ENCODE measurements at regions not wholly inside any gene's neighbourhood (a gene's known extent, or its start where the extent isn't known, plus 50 kb on each side); places are given as distances from the start of the nearest gene placed in this dataset.

GRCh38 chr18:27856820-27857219 lies 320.1 kb downstream of the CDH2 start:
- Mint-ChIP-seq H3K27ac (no peak overlapping the region), H3K4me3 (no peak overlapping the region), H3K4me1 (ENCODE audit: low read depth) (no peaks in the 10 kb centered on the region), H3K27me3 (ENCODE audit: low read depth) (no peaks in the 10 kb centered on the region), H3K9me3 (peaks cover 11% of the 10 kb centered on the region), H3K36me3 (ENCODE audit: low read depth) (no peaks in the 10 kb centered on the region)
- CTCF ChIA-PET = interaction anchor here (0.5 kb wide), 1 partner anchor 249 kb away, joined by 3 read pairs; no protein-coding TSS in a partner anchor
- intact Hi-C loops (cut with micrococcal nuclease) = no loop called here
- DNase-seq = no peak

GRCh38 chr18:27855486-27855885 lies 321.4 kb downstream of the CDH2 start:
- Mint-ChIP-seq H3K27me3 (ENCODE audit: low read depth) (no peaks in the 10 kb centered on the region), H3K27ac (no peak overlapping the region), H3K9me3 (peaks cover 13% of the 10 kb centered on the region), H3K4me1 (ENCODE audit: low read depth) (no peaks in the 10 kb centered on the region), H3K36me3 (ENCODE audit: low read depth) (no peaks in the 10 kb centered on the region), H3K4me3 (no peak overlapping the region)
- CTCF ChIA-PET = no interaction called here
- DNase-seq = no peak
- intact Hi-C loops (cut with micrococcal nuclease) = no loop called here

GRCh38 chr18:27854631-27855030 lies 322.3 kb downstream of the CDH2 start:
- H3K4me1 Mint-ChIP-seq (ENCODE audit: low read depth) = no peaks in the 10 kb centered on the region
- no peak overlapping the region for H3K27ac Mint-ChIP-seq
- CTCF ChIA-PET = no interaction called here
- no peaks in the 10 kb centered on the region for H3K27me3 Mint-ChIP-seq (ENCODE audit: low read depth)
- H3K9me3 Mint-ChIP-seq = peaks cover 13% of the 10 kb centered on the region
- no peak for DNase-seq
- intact Hi-C loops (cut with micrococcal nuclease) = no loop called here
- no peak overlapping the region for H3K4me3 Mint-ChIP-seq
- no peaks in the 10 kb centered on the region for H3K36me3 Mint-ChIP-seq (ENCODE audit: low read depth)

GRCh38 chr18:27848336-27848735 lies 328.6 kb downstream of the CDH2 start:
- CTCF ChIA-PET = interaction anchor here (0.6 kb wide), 1 partner anchor 213 kb away, joined by 3 read pairs; no protein-coding TSS in a partner anchor
- Mint-ChIP-seq H3K27me3 (ENCODE audit: low read depth) (no peaks in the 10 kb centered on the region), H3K27ac (no peak overlapping the region), H3K36me3 (ENCODE audit: low read depth) (no peaks in the 10 kb centered on the region), H3K4me3 (no peak overlapping the region), H3K9me3 (peaks cover 16% of the 10 kb centered on the region), H3K4me1 (ENCODE audit: low read depth) (no peaks in the 10 kb centered on the region)
- DNase-seq = no peak
- intact Hi-C loops (cut with micrococcal nuclease) = no loop called here

- Mint-ChIP-seq H3K36me3 (ENCODE audit: low read depth) (no peaks in the 10 kb centered on the region), H3K27me3 (ENCODE audit: low read depth) (no peaks in the 10 kb centered on the region), H3K4me3 (no peak overlapping the region), H3K9me3 (peaks cover 16% of the 10 kb centered on the region), H3K27ac (no peak overlapping the region), H3K4me1 (ENCODE audit: low read depth) (no peaks in the 10 kb centered on the region)
- intact Hi-C loops (cut with micrococcal nuclease) = no loop called here
- no peak for DNase-seq
- CTCF ChIA-PET = no interaction called here
Observed at GRCh38 chr18:27847412-27847811, 329.5 kb downstream of the CDH2 start.

GRCh38 chr18:27845897-27846296 lies 331.0 kb downstream of the CDH2 start:
- no peaks in the 10 kb centered on the region for H3K4me1 Mint-ChIP-seq (ENCODE audit: low read depth)
- no peak overlapping the region for H3K27ac Mint-ChIP-seq
- no peak for DNase-seq
- intact Hi-C loops (cut with micrococcal nuclease) = no loop called here
- H3K9me3 Mint-ChIP-seq = peaks cover 16% of the 10 kb centered on the region
- no peaks in the 10 kb centered on the region for H3K27me3 Mint-ChIP-seq (ENCODE audit: low read depth)
- no peaks in the 10 kb centered on the region for H3K36me3 Mint-ChIP-seq (ENCODE audit: low read depth)
- CTCF ChIA-PET = no interaction called here
- no peak overlapping the region for H3K4me3 Mint-ChIP-seq

GRCh38 chr18:27843783-27844777 lies 332.9 kb downstream of the CDH2 start:
- DNase-seq = no peak
- H3K27ac Mint-ChIP-seq = no peak overlapping the region
- intact Hi-C loops (cut with micrococcal nuclease) = no loop called here
- H3K36me3 Mint-ChIP-seq (ENCODE audit: low read depth) = no peaks in the 10 kb centered on the region
- H3K9me3 Mint-ChIP-seq = peaks cover 15% of the 10 kb centered on the region
- no peak overlapping the region for H3K4me3 Mint-ChIP-seq
- H3K27me3 Mint-ChIP-seq (ENCODE audit: low read depth) = no peaks in the 10 kb centered on the region
- H3K4me1 Mint-ChIP-seq (ENCODE audit: low read depth) = no peaks in the 10 kb centered on the region
- CTCF ChIA-PET = no interaction called here

GRCh38 chr18:27839141-27839540 lies 337.8 kb downstream of the CDH2 start:
- Mint-ChIP-seq H3K9me3 (peaks cover 4% of the 10 kb centered on the region), H3K27ac (no peak overlapping the region), H3K4me1 (ENCODE audit: low read depth) (no peaks in the 10 kb centered on the region), H3K4me3 (no peak overlapping the region), H3K36me3 (ENCODE audit: low read depth) (no peaks in the 10 kb centered on the region), H3K27me3 (ENCODE audit: low read depth) (no peaks in the 10 kb centered on the region)
- CTCF ChIA-PET = no interaction called here
- DNase-seq = no peak
- intact Hi-C loops (cut with micrococcal nuclease) = no loop called here

- H3K4me1 Mint-ChIP-seq (ENCODE audit: low read depth) = no peaks in the 10 kb centered on the region
- intact Hi-C loops (cut with micrococcal nuclease) = no loop called here
- no peaks in the 10 kb centered on the region for H3K27me3 Mint-ChIP-seq (ENCODE audit: low read depth)
Observed at GRCh38 chr18:27838225-27838624, 338.7 kb downstream of the CDH2 start.

GRCh38 chr18:27826101-27826500 lies 350.8 kb downstream of the CDH2 start:
- Mint-ChIP-seq H3K27ac (no peak overlapping the region), H3K36me3 (ENCODE audit: low read depth) (no peaks in the 10 kb centered on the region), H3K4me1 (ENCODE audit: low read depth) (no peaks in the 10 kb centered on the region), H3K9me3 (peaks cover 11% of the 10 kb centered on the region), H3K4me3 (no peak overlapping the region), H3K27me3 (ENCODE audit: low read depth) (no peaks in the 10 kb centered on the region)
- CTCF ChIA-PET = no interaction called here
- no peak for DNase-seq
- intact Hi-C loops (cut with micrococcal nuclease) = no loop called here

More at GRCh38 chr18:27838225-27838624, 338.7 kb downstream of the CDH2 start:
- no peak overlapping the region for H3K4me3 Mint-ChIP-seq
- peaks cover 7% of the 10 kb centered on the region for H3K9me3 Mint-ChIP-seq
- H3K36me3 Mint-ChIP-seq (ENCODE audit: low read depth) = no peaks in the 10 kb centered on the region
- no peak for DNase-seq
- H3K27ac Mint-ChIP-seq = no peak overlapping the region
- CTCF ChIA-PET = no interaction called here

GRCh38 chr18:27825689-27826088 lies 351.2 kb downstream of the CDH2 start:
- CTCF ChIA-PET = no interaction called here
- Mint-ChIP-seq H3K4me3 (no peak overlapping the region), H3K36me3 (ENCODE audit: low read depth) (no peaks in the 10 kb centered on the region), H3K27me3 (ENCODE audit: low read depth) (no peaks in the 10 kb centered on the region), H3K9me3 (peaks cover 11% of the 10 kb centered on the region), H3K27ac (no peak overlapping the region), H3K4me1 (ENCODE audit: low read depth) (no peaks in the 10 kb centered on the region)
- DNase-seq = no peak
- intact Hi-C loops (cut with micrococcal nuclease) = no loop called here

- intact Hi-C loops (cut with micrococcal nuclease) = no loop called here
- Mint-ChIP-seq H3K27me3 (ENCODE audit: low read depth) (no peaks in the 10 kb centered on the region), H3K4me3 (no peak overlapping the region), H3K27ac (no peak overlapping the region), H3K36me3 (ENCODE audit: low read depth) (no peaks in the 10 kb centered on the region), H3K9me3 (peaks cover 9% of the 10 kb centered on the region), H3K4me1 (ENCODE audit: low read depth) (no peaks in the 10 kb centered on the region)
- CTCF ChIA-PET = no interaction called here
- no peak for DNase-seq
Observed at GRCh38 chr18:27824841-27825681, 351.9 kb downstream of the CDH2 start.
